ENCODE measurements at regions not wholly inside any gene's neighbourhood (a gene's known extent, or its start where the extent isn't known, plus 50 kb on each side); places are given as distances from the start of the nearest gene placed in this dataset.

- no peak for DNase-seq
Observed at GRCh38 chr2:16264491-16264890, 324.1 kb downstream of the MYCN start.

DNA sequence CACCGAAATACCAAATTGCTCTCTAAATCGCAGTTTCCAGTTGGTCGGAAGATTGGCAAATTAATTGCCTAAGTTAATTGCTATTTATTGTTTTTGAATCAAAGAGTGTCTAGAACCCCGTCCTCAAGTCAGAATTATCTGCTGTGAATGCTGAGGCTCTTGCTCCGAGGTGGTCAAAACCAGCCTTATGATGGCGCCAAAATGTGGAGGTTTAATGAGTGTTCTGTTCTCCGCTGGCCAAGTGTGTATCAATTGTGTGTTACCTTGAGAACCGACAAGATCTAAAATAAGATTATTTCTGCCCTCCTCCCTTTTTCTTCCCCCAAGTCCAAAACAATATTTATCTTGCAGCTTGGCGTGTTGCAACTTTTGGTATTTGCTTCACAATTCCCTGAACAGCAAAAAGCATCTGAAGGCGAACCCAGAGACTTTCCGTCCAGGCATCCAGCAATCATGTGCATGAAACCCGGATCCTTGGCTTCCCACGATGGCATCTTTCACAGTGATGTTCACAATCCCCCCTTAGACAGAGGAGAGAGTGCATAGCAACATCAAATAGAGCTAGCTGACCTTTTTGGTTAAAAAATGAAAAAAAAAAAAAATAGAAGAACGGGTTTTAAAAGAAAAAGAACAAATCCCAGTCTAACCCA lies 323.0 kb downstream of the MYCN start:
- no peak for DNase-seq

DNA sequence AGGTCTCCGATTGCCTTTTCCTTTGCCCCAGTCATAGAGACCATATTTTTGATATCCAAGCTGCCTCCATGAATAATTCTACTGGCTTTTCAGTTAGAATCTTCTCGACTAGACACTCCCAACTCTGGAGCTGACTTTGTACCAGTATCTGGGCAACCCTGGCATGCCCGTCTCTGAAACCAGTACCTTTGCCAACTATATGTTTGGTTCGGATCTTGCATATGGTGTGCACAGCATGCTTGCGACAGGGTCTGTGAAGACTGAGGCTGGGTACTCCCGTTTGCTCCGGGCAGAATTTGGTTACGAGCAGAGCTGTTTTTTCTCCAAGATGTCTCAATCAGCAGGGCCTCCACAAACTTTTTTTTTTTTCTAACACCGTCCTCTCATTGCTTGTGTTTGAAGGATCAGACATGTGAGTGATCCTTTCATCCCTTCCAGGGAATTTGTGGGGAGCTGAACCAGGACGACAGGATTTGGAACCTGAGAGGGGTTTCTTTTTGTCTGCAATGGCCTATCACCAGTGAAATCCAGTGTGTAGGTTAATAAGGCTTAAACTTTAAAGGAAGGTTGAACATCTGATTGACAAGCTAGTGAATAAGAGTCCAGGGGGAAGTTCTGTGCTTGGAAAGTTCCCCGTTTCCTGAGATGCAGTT lies 322.3 kb downstream of the MYCN start:
- no peak for DNase-seq

- no peak for DNase-seq
Observed at GRCh38 chr2:16261791-16262190, 321.4 kb downstream of the MYCN start.

DNA sequence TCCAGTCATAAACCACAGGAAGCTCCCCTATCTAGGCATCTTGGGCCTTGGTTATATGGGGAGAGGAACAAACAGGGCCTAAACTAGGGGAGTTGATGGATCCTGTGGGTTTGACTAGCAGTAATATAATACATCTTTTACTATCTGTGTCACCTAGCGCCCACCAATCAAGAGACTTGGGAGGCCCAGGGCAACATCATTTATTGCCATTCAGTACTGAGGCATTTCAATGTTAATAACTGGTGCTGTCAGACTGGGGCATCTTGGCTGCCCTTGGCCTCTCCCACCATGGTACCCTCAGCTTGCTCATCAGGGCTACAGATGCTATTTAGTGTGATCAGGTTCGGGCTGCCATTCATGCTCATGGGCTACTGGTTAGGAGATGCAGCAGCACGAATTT lies 320.7 kb downstream of the MYCN start:
- no peak for DNase-seq

DNA sequence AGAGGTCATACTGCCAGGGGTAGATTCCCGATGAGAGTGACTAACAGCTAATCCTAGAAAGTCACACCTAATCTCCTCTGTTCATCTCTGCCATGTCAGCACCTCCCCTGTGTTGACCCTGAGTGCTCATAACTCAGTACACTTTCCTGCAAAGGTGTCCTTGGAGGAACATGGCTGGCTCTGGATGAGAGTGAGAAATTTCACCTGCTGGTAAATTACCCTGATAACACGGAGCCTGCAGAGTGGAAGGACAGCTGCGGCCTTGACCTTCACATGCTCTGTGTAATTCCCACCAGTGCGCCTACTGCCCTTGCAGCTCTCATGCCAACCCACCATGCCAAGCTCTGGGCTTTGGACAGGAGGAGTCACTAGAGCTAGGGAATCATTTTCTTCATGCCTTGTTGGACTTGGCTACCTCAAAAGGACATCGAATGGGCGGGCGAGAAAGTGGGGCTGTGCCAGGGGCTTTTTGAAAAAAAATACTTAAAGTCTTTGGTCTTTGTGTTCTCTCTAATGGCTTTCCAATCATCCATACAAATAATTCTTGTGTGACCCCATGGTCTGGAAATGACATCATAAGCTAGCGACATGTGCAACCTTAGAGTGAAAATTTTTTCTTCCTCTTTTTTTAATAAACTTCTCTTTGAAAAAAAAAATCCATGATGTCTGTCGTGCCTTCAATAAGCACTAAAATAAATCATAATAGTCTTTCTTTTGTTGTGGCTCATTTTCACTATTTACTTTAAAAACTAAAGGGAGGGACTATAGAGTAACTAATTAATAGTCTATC lies 319.9 kb downstream of the MYCN start:
- no peak for DNase-seq

GRCh38 chr2:16259010-16259409 lies 318.7 kb downstream of the MYCN start:
- DNase-seq = no peak

DNA sequence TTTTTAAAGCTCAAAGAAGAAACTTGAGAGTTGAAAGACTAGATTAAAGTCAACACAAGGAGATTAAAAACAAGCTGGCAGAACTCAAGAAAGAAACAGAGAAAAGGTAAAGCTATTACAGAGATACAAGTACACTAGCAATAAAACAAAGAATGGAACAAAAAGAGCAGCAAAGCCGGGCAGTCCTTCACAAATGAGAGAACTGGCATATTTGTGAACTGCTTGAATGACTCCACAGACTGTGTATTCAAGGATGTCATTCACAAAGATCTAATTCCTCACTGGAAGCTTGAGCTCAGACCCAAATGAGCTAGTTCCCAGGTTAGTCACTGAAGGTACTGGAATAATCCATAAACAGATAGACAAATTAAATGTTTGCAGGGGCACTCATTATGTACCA lies 318.0 kb downstream of the MYCN start:
- no peak for DNase-seq

- DNase-seq = no peak
Observed at GRCh38 chr2:16257322-16258028, 317.1 kb downstream of the MYCN start.

- DNase-seq = no peak
Observed at GRCh38 chr2:16256601-16257321, 316.4 kb downstream of the MYCN start.

DNA sequence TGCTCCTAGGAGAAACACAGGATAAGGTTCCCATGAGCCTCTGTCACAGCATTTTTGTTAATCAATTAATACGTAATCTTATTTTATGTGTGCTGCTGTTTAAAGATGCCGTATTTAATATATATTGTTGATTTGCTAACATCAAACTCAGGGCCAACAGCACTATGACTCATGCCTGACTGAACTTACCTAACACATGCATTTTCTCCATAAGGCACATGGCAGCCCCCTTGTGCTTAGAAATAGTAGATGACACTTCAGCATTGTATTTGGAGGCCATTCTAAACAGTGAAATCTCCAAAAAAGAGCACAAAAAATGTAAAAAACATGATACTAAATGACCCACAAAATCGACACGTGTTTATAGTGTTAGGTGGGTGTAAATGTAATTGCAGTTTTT lies 314.8 kb downstream of the MYCN start:
- DNase-seq = no peak

DNA sequence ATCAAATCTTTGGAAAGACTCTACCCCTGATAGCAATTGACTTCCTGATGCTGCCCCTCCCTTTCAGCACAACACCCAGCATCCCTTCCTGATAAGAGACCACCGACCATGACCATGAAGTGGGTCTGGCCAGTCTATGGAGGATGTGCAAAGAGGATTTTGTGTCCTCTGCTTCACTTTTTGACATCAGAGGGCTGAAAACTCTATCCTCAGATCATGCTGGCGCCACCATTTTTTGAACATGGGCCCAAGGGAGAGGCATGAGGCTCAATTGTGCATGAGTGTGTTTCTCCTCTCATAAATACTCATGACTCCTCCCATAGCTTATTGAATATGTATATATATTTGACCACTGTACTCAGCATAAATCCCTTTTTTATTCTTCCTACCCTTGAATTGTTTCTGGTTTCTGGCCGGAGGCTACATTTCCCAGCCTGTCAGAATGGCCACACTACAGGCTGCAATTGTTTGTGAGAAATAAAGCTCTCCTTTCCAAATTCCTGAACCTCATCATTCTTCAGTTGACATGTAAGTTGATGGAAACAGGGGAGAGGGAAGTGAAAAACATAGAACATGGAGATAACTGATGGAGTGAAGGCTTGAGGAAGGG lies 314.1 kb downstream of the MYCN start:
- DNase-seq = no peak

DNA sequence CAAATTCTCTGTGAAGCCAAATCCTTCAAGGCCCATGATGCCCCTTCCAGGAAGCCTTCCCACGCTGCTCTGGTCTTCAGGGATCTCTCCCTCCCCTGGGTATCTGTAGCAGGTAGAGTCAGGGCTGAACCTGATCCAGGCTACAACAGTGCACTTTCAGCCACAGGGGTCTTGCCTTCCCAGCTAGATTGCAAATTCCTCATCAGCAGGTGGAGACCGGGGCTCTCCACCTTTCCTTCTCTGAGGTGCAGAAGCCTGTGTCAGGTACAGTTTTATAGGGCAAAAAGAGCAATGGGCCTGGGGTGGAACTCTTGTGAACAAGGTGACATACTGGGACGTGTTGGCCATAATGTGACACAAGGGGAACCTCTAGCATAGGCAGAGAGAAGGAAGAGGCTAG lies 312.9 kb downstream of the MYCN start:
- DNase-seq = no peak

DNA sequence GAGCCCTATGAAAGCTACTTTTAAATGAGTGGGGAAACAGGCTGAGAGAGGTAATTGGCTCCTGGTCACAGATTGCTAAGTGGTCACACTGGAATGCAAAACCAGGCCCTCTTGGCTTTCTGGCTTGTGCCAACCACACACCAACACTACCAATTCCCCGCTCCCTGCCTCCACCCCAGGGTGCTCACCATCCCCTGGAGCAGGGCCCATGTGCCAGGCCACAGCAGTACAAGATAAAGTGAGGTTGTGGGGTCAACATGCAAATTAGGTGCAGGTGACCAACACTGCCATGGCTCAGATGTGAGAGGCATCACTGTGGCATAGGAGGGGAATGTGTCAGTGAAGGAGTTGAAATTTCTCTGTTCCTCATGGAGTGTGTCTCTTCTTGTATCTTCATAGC lies 312.5 kb downstream of the MYCN start:
- no peak for DNase-seq

GRCh38 chr2:16252251-16252650 lies 311.9 kb downstream of the MYCN start:
- DNase-seq = no peak

DNA sequence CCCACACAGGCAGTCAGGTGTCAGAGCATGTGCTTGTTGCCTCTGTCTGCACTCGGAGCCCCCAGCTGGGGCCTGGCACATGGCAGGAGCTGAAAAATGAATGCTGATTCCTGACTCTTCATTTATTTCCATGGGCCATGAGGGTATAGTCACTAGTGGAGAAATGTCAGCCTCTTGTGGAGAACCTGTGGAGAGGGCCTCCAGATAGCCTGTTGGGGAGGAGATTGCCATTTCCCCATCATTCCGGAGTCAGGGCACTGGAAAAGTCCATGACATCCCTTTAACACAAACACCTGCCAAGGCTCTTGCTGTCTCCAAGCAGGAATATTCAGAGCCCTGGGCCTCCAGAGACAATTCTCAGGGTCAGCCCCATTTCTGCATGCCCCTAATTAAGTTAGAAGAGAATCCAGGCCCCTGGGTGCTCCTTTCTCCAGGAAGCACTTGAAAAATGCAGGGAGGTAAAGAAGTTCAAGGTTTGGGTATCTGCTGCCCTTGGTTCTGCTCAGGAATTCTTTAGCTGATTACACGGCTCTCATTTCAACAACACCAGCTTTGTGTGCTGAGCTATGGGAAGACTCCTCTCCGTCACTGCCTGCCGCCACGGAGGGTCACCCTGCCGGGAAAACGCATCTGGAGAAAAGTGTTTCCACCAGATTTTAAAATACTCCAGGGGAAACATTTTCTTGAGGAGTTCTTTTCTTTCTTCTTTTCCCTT lies 311.3 kb downstream of the MYCN start:
- DNase-seq = no peak

GRCh38 chr2:16250886-16251285 lies 310.5 kb downstream of the MYCN start:
- no peak for DNase-seq

DNA sequence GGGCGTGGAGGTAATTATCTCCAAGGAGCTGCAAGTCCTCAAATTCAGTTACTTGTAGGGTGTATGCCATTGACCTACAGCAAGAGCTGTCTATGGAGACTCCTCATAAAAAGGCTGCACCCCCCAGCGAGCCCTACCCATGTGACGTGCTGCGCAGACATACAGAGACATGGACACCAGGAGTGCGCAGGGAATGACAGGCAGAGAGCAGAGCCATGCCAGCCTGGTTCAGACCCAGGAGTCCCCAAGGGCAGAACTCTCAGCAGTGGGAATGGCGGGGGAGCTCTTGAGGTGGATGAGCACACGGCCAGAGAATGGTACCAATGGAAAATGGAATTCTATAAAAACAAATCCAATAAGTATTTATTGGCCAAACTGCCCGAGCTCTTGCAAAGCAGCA lies 310.1 kb downstream of the MYCN start:
- no peak for DNase-seq

- no peak for DNase-seq
Observed at GRCh38 chr2:16250056-16250425, 309.7 kb downstream of the MYCN start.

GRCh38 chr2:16249246-16250055 lies 309.1 kb downstream of the MYCN start:
- DNase-seq = no peak

- DNase-seq = no peak
Observed at GRCh38 chr2:16248571-16249105, 308.3 kb downstream of the MYCN start.
